Right lobe of liver (tissue), 6 donors: ENCODE measurements at regions not wholly inside any gene's neighbourhood (a gene's known extent, or its start where the extent isn't known, plus 50 kb on each side); places are given as distances from the start of the nearest gene placed in this dataset.
A peak's percentile ranks its signal among the peaks of the same experiment; 100 is the strongest.

Experiments used
- ATAC-seq, 4 donors: fragments of 200-7000 bp; cut with Tn5 transposase; one replicate each; pipeline ENCODE4 v1.9.1; 2020; ENCODE audit warnings: mild to moderate bottlenecking in 4 of 4, moderate library complexity in 4 of 4
- DNase-seq, 3 donors: peaks; one replicate each; pipeline ENCODE4 v3.0.0-alpha.2; 2020
- H3K27ac ChIP-seq, 3 donors: fragments of 200-600 bp; one replicate each; pipeline ENCODE4 v1.8.0; 2022
- H3K27me3 ChIP-seq, 2 donors: fragments of 200-600 bp; one replicate each; pipeline ENCODE4 v1.8.0; 2022
- H3K36me3 ChIP-seq, 4 donors: fragments of 200-600 bp; sonication (generic) in 1 of 4; one replicate each; pipeline versions ENCODE4 v1.5.1 to v1.8.0; 2017 to 2022; ENCODE audit warnings: control low read depth in 1 of 4
- H3K4me1 ChIP-seq, 4 donors: fragments of 200-600 bp; sonication (generic) in 1 of 4; one replicate each; pipeline versions ENCODE4 v1.5.1 to v1.8.0; 2017 to 2022; ENCODE audit warnings: control low read depth in 1 of 4
- H3K4me3 ChIP-seq, 3 donors: fragments of 200-600 bp; one replicate each; pipeline ENCODE4 v1.8.0; 2022
- H3K9me3 ChIP-seq, 4 donors: fragments of 200-600 bp; sonication (generic) in 1 of 4; one replicate each; pipeline versions ENCODE4 v1.5.1 to v1.8.0; 2017 to 2022; ENCODE audit warnings: control low read depth in 1 of 4
- POLR2A ChIP-seq: fragments of 450-650 bp; IDR thresholded peaks from one replicate; pipeline ENCODE4 v1.6.1; 2017; ENCODE audit warnings: antibody characterized with exemption, mild to moderate bottlenecking
- WGBS: methylation state at CpG from one replicate; pipeline ENCODE4 v1.1.6; 2018; ENCODE audit warnings: low coverage, low lambda C conversion rate; ENCODE audit not compliant: insufficient coverage; ENCODE audit errors: missing lambda C conversion rate; 5-methylcytosine and 5-hydroxymethylcytosine counted together
- intact Hi-C, 2 donors: fragments of 100-400 bp; cut with DNase I; formaldehyde crosslinking; loops; one replicate each; pipeline versions ENCODE4 v1.11.2 to v1.14.1; 2022
- TF ChIP-seq, protein P1 (sequence below), 4 donors: fragments of 200-600 bp in 3 of 4; fragments of 450-650 bp in 1 of 4; IDR thresholded peaks; one replicate each; pipeline versions ENCODE4 v1.5.1 to v1.8.0; 2016 to 2022; ENCODE audit warnings: antibody characterized with exemption in 4 of 4, mild to moderate bottlenecking in 2 of 4
- donor health status: DM: no; HTN: yes; CAD: no.
- donor health status: DM: no; HTN: no; CAD: no.
- donor health status: DM: no; HTN: no; CAD: no.
- donor health status: DM: no; HTN: yes; CAD: no.
- donor health status: DM: no; HTN: yes; CAD: no.

- intact Hi-C loops, result no loop called here
- no peak for ATAC-seq
- 35% methylated on average over 2 of the region's 2 CpGs for WGBS
- DNase-seq, result no peak
- Histone ChIP-seq H3K4me3 (no peak overlapping the region), H3K27me3 (no peaks in the 10 kb centered on the region), H3K4me1 (no peaks in the 10 kb centered on the region), H3K27ac (no peak overlapping the region), H3K9me3 (no peaks in the 10 kb centered on the region), H3K36me3 (no peaks in the 10 kb centered on the region)
- TF ChIP-seq POLR2A, result no peak
- TF ChIP-seq, protein P1, sequence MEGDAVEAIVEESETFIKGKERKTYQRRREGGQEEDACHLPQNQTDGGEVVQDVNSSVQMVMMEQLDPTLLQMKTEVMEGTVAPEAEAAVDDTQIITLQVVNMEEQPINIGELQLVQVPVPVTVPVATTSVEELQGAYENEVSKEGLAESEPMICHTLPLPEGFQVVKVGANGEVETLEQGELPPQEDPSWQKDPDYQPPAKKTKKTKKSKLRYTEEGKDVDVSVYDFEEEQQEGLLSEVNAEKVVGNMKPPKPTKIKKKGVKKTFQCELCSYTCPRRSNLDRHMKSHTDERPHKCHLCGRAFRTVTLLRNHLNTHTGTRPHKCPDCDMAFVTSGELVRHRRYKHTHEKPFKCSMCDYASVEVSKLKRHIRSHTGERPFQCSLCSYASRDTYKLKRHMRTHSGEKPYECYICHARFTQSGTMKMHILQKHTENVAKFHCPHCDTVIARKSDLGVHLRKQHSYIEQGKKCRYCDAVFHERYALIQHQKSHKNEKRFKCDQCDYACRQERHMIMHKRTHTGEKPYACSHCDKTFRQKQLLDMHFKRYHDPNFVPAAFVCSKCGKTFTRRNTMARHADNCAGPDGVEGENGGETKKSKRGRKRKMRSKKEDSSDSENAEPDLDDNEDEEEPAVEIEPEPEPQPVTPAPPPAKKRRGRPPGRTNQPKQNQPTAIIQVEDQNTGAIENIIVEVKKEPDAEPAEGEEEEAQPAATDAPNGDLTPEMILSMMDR (IDR thresholded peaks at IDR 0.05), result no peak
Measured at GRCh38 chr5:31137676-31138075, 55.8 kb upstream of the CDH6 start.

GRCh38 chr5:31135542-31135941 is 57.9 kb upstream of the CDH6 start:
- Histone ChIP-seq H3K9me3 (no peaks in the 10 kb centered on the region), H3K4me1 (no peaks in the 10 kb centered on the region), H3K27ac (no peak overlapping the region), H3K36me3 (no peaks in the 10 kb centered on the region), H3K4me3 (no peak overlapping the region), H3K27me3 (no peaks in the 10 kb centered on the region)
- TF ChIP-seq, protein P1 (IDR thresholded peaks at IDR 0.05), result no peak
- no peak for TF ChIP-seq POLR2A
- WGBS, result 86% methylated on average over 5 of the region's 5 CpGs
- intact Hi-C loops, result no loop called here
- DNase-seq (no peak), ATAC-seq (no peak)

DNA sequence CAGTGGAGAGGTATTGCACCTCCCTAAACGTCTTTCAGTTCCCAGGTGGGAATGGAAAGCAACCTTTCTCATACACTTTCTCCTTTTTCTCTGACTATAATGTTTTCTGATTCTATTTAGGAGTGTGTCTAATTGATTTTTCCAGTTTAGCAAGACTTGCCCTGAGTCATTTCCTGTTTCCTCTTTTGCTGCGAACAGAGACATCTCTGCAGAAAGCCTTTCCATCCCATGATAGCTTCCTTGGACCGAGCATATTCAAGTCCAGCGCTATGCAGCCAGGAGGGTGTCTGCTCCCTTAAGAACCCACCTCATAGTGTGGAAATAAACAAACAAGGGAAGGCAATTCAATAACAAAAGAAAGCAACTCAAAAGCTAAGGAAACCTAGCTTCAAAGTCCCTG is 60.0 kb upstream of the CDH6 start:
- no peaks in the 10 kb centered on the region for H3K27me3 ChIP-seq
- no peak overlapping the region for H3K4me3 ChIP-seq
- no peak for DNase-seq
- no peaks in the 10 kb centered on the region for H3K36me3 ChIP-seq
- H3K27ac ChIP-seq, result no peak overlapping the region
- no peaks in the 10 kb centered on the region for H3K4me1 ChIP-seq
- no peaks in the 10 kb centered on the region for H3K9me3 ChIP-seq
- WGBS, result 17% methylated on average over 4 of the region's 4 CpGs
- intact Hi-C loops, result no loop called here
- ATAC-seq, result peak in 2 of 4 donors; percentile 36 to 79
- TF ChIP-seq, protein P1 (IDR thresholded peaks at IDR 0.05), result no peak
- no peak for TF ChIP-seq POLR2A

- ATAC-seq (no peak), DNase-seq (no peak)
- Histone ChIP-seq H3K27ac (no peak overlapping the region), H3K27me3 (no peaks in the 10 kb centered on the region), H3K4me1 (no peaks in the 10 kb centered on the region), H3K36me3 (no peaks in the 10 kb centered on the region), H3K4me3 (no peak overlapping the region), H3K9me3 (no peaks in the 10 kb centered on the region)
- intact Hi-C loops, result no loop called here
- no peak for TF ChIP-seq POLR2A
- TF ChIP-seq, protein P1 (IDR thresholded peaks at IDR 0.05), result no peak
- WGBS, result 62% methylated on average over 10 of the region's 10 CpGs
Measured at GRCh38 chr5:31131381-31131891, 62.0 kb upstream of the CDH6 start.

DNA sequence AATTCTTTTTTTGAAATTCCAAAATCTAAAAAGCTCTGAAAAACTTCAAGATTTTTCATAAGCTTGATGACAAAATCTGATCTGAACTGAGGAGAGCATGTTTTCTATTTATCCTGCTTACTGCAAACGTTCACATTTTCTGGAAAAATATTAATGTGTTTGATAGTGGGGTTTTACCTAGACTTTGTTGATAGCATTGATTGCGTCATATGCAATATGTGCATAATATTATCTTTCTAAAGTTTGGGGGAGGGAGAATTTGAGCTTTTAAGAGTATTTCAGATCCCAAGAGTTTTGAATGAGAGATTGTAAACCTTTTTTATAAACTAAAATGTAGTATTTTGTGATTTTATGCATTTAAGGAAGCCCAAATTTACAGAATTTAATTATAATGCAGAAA is 62.8 kb upstream of the CDH6 start:
- 50% methylated on average over 2 of the region's 2 CpGs for WGBS
- Histone ChIP-seq H3K36me3 (no peaks in the 10 kb centered on the region), H3K27me3 (no peaks in the 10 kb centered on the region), H3K4me1 (no peaks in the 10 kb centered on the region), H3K4me3 (no peak overlapping the region), H3K27ac (no peak overlapping the region), H3K9me3 (no peaks in the 10 kb centered on the region)
- DNase-seq, result no peak
- intact Hi-C loops, result no loop called here
- TF ChIP-seq, protein P1 (IDR thresholded peaks at IDR 0.05), result no peak
- TF ChIP-seq POLR2A, result no peak
- no peak for ATAC-seq
